ENCODE measurements at regions not wholly inside any gene's neighbourhood (a gene's known extent, or its start where the extent isn't known, plus 50 kb on each side); places are given as distances from the start of the nearest gene placed in this dataset.

DNA sequence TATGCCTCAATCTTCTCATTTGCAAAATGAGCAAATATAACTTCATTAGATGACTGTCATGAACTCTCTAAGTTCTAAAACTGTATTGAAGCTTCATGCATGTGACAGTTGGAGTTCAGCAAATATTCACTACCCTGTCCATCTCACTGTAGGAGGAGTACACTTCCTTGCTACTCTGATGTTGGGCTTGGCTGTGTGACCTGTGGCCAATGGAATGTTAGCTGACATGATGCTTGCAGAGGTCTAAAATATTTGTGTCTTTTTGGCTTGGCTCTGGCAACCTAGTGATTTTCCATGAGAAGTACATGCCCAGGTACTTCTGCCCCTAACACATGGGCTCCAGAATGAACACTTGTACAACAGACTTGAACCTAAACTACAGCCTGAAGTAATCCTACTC is 203.1 kb upstream of the ANKH start:
- Histone ChIP-seq H4K20me1 (ENCODE audit: insufficient read depth, low read length) (no peaks in the 10 kb centered on the region), H3K79me2 (ENCODE audit: insufficient read depth, low read length) (no peaks in the 10 kb centered on the region), H3K4me3 (ENCODE audit: insufficient read depth, low read depth, low read length) (no peak overlapping the region), H3K9ac (ENCODE audit: low read length) (no peak overlapping the region), H3K9me3 (ENCODE audit: insufficient read depth, low read depth, low read length) (no peaks in the 10 kb centered on the region), H2AFZ (ENCODE audit: low read depth, low read length) (no peak overlapping the region), H3K4me2 (ENCODE audit: low read length) (no peak overlapping the region), H3K27ac (ENCODE audit: low read depth, low read length) (no peak overlapping the region), H3K27me3 (ENCODE audit: insufficient read depth, low read length) (peaks cover 2% of the 10 kb centered on the region), H3K36me3 (ENCODE audit: insufficient read depth, low read length) (no peaks in the 10 kb centered on the region), H3K4me1 (ENCODE audit: insufficient read depth, low read length) (no peaks in the 10 kb centered on the region)
- no peak for TF ChIP-seq EZH2 (IDR thresholded peaks at IDR 0.05; ENCODE audit: insufficient read depth, low read length)
- TF ChIP-seq, protein P1, sequence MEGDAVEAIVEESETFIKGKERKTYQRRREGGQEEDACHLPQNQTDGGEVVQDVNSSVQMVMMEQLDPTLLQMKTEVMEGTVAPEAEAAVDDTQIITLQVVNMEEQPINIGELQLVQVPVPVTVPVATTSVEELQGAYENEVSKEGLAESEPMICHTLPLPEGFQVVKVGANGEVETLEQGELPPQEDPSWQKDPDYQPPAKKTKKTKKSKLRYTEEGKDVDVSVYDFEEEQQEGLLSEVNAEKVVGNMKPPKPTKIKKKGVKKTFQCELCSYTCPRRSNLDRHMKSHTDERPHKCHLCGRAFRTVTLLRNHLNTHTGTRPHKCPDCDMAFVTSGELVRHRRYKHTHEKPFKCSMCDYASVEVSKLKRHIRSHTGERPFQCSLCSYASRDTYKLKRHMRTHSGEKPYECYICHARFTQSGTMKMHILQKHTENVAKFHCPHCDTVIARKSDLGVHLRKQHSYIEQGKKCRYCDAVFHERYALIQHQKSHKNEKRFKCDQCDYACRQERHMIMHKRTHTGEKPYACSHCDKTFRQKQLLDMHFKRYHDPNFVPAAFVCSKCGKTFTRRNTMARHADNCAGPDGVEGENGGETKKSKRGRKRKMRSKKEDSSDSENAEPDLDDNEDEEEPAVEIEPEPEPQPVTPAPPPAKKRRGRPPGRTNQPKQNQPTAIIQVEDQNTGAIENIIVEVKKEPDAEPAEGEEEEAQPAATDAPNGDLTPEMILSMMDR (IDR thresholded peaks at IDR 0.05; ENCODE audit: insufficient read depth, low read depth, low read length), result no peak
- Mint-ChIP-seq H3K4me1 (ENCODE audit: low read depth, unreplicated experiment) (peaks cover 10% of the 10 kb centered on the region), H3K27ac (ENCODE audit: unreplicated experiment) (no peak overlapping the region), H3K9me3 (ENCODE audit: unreplicated experiment) (no peaks in the 10 kb centered on the region), H3K27me3 (ENCODE audit: low read depth, unreplicated experiment) (no peaks in the 10 kb centered on the region), H3K4me3 (ENCODE audit: unreplicated experiment) (no peak overlapping the region), H3K36me3 (ENCODE audit: low read depth, unreplicated experiment) (no peaks in the 10 kb centered on the region)
- no peak for DNase-seq (ENCODE audit: low read depth)
- FAIRE-seq, result no peak

DNA sequence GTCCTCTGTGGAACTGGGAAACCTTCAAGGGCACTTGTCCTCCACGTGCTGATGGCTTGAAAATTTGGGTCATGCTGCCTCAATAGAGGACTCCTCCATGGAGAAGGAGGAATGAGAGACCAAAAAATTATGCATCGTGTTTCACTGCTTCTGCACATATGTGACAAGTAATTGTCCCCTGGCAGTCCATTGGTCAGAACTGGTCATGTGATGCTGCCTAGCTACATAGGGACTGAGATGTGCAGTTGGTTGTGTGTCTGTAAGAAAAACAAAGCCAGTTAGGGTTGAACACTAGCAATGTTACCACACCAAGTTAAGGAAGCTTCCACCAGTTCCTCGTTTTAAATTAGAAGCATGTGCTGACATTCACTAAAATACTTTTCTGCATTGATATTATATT is 201.9 kb upstream of the ANKH start:
- H3K9ac ChIP-seq (ENCODE audit: low read length), result no peak overlapping the region
- no peaks in the 10 kb centered on the region for H3K79me2 ChIP-seq (ENCODE audit: insufficient read depth, low read length)
- no peaks in the 10 kb centered on the region for H4K20me1 ChIP-seq (ENCODE audit: insufficient read depth, low read length)
- TF ChIP-seq, protein P1 (IDR thresholded peaks at IDR 0.05; ENCODE audit: insufficient read depth, low read depth, low read length), result no peak
- no peak for TF ChIP-seq EZH2 (IDR thresholded peaks at IDR 0.05; ENCODE audit: insufficient read depth, low read length)
- peaks cover 2% of the 10 kb centered on the region for H3K27me3 ChIP-seq (ENCODE audit: insufficient read depth, low read length)
- H3K4me1 ChIP-seq (ENCODE audit: insufficient read depth, low read length), result no peaks in the 10 kb centered on the region
- Mint-ChIP-seq H3K4me1 (ENCODE audit: low read depth, unreplicated experiment) (peaks cover 15% of the 10 kb centered on the region), H3K36me3 (ENCODE audit: low read depth, unreplicated experiment) (no peaks in the 10 kb centered on the region), H3K9me3 (ENCODE audit: unreplicated experiment) (no peaks in the 10 kb centered on the region), H3K27ac (ENCODE audit: unreplicated experiment) (no peak overlapping the region), H3K27me3 (ENCODE audit: low read depth, unreplicated experiment) (no peaks in the 10 kb centered on the region), H3K4me3 (ENCODE audit: unreplicated experiment) (no peak overlapping the region)
- no peak overlapping the region for H2AFZ ChIP-seq (ENCODE audit: low read depth, low read length)
- no peak overlapping the region for H3K27ac ChIP-seq (ENCODE audit: low read depth, low read length)
- FAIRE-seq (no peak), DNase-seq (ENCODE audit: low read depth) (no peak)
- no peaks in the 10 kb centered on the region for H3K9me3 ChIP-seq (ENCODE audit: insufficient read depth, low read depth, low read length)
- H3K4me2 ChIP-seq (ENCODE audit: low read length), result no peak overlapping the region
- no peak overlapping the region for H3K4me3 ChIP-seq (ENCODE audit: insufficient read depth, low read depth, low read length)
- H3K36me3 ChIP-seq (ENCODE audit: insufficient read depth, low read length), result no peaks in the 10 kb centered on the region

DNA sequence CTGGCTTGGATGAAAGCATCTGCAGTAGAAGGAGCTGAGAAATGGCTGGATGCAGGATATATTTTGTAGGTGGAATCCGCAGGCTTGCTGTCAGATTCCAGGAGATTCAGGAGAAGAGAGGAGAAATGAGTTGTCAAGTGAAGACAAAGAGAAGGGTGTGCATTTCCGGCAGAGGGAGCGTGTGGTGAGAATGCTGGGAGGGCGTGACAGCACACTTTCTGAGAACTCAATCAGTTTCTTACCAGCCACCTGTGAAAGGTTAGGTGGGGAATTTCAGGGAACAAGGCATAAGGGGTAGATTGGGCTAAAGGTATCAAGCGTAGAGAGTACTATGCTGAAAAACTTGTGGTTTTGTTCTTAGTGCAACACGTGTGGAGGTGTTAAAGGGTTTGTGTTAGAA is 199.3 kb upstream of the ANKH start:
- no peak for FAIRE-seq
- no peak overlapping the region for H3K27ac Mint-ChIP-seq (ENCODE audit: unreplicated experiment)
- Histone ChIP-seq H4K20me1 (ENCODE audit: insufficient read depth, low read length) (no peaks in the 10 kb centered on the region), H3K79me2 (ENCODE audit: insufficient read depth, low read length) (no peaks in the 10 kb centered on the region), H3K27me3 (ENCODE audit: insufficient read depth, low read length) (peaks cover 2% of the 10 kb centered on the region), H3K9me3 (ENCODE audit: insufficient read depth, low read depth, low read length) (no peaks in the 10 kb centered on the region), H2AFZ (ENCODE audit: low read depth, low read length) (no peak overlapping the region), H3K4me1 (ENCODE audit: insufficient read depth, low read length) (no peaks in the 10 kb centered on the region), H3K27ac (ENCODE audit: low read depth, low read length) (no peak overlapping the region), H3K4me2 (ENCODE audit: low read length) (no peak overlapping the region), H3K4me3 (ENCODE audit: insufficient read depth, low read depth, low read length) (no peak overlapping the region), H3K36me3 (ENCODE audit: insufficient read depth, low read length) (no peaks in the 10 kb centered on the region), H3K9ac (ENCODE audit: low read length) (no peak overlapping the region)
- H3K4me3 Mint-ChIP-seq (ENCODE audit: unreplicated experiment), result no peak overlapping the region
- no peaks in the 10 kb centered on the region for H3K36me3 Mint-ChIP-seq (ENCODE audit: low read depth, unreplicated experiment)
- TF ChIP-seq EZH2 (IDR thresholded peaks at IDR 0.05; ENCODE audit: insufficient read depth, low read length), result no peak
- TF ChIP-seq, protein P1 (IDR thresholded peaks at IDR 0.05; ENCODE audit: insufficient read depth, low read depth, low read length), result no peak
- H3K27me3 Mint-ChIP-seq (ENCODE audit: low read depth, unreplicated experiment), result no peaks in the 10 kb centered on the region
- peaks cover 2% of the 10 kb centered on the region for H3K9me3 Mint-ChIP-seq (ENCODE audit: unreplicated experiment)
- H3K4me1 Mint-ChIP-seq (ENCODE audit: low read depth, unreplicated experiment), result peaks cover 15% of the 10 kb centered on the region
- no peak for DNase-seq (ENCODE audit: low read depth)

All from astrocyte (in vitro differentiated cells and primary cell).